Glutamatergic neuron (in vitro differentiated cells): ENCODE measurements at regions not wholly inside any gene's neighbourhood (a gene's known extent, or its start where the extent isn't known, plus 50 kb on each side); places are given as distances from the start of the nearest gene placed in this dataset.

Experiments
- DNase-seq: peaks from one replicate; pipeline ENCODE4 v3.0.0; 2022
- H3K27ac Mint-ChIP-seq: one replicate; pipeline ENCODE4 v1.8.0; 2020; ENCODE audit warnings: mild to moderate bottlenecking, mixed read lengths, inconsistent platforms; ENCODE audit not compliant: unreplicated experiment
- H3K27me3 Mint-ChIP-seq: one replicate; pipeline ENCODE4 v1.8.0; 2020; ENCODE audit warnings: mild to moderate bottlenecking, moderate library complexity, mixed read lengths, inconsistent platforms; ENCODE audit not compliant: unreplicated experiment
- H3K36me3 Mint-ChIP-seq: one replicate; pipeline ENCODE4 v1.8.0; 2020; ENCODE audit warnings: mild to moderate bottlenecking, mixed read lengths, inconsistent platforms; ENCODE audit not compliant: unreplicated experiment
- H3K4me1 Mint-ChIP-seq: one replicate; pipeline ENCODE4 v1.8.0; 2020; ENCODE audit warnings: mild to moderate bottlenecking, low read depth, mixed read lengths, inconsistent platforms; ENCODE audit not compliant: unreplicated experiment
- H3K4me3 Mint-ChIP-seq: one replicate; pipeline ENCODE4 v1.8.0; 2020; ENCODE audit warnings: mild to moderate bottlenecking, mixed read lengths, inconsistent platforms; ENCODE audit not compliant: unreplicated experiment
- H3K9me3 Mint-ChIP-seq: one replicate; pipeline ENCODE4 v1.8.0; 2020; ENCODE audit warnings: mild to moderate bottlenecking, moderate library complexity, mixed read lengths, inconsistent platforms; ENCODE audit not compliant: unreplicated experiment
- CTCF ChIP-seq: fragments of 200-600 bp; sonication (generic); IDR thresholded peaks from one replicate; pipeline ENCODE4 v1.5.0; 2021; ENCODE audit not compliant: partially characterized antibody, unreplicated experiment

GRCh38 chr3:189555558-189555881, 75.7 kb upstream of the TP63 start:
- H3K27ac Mint-ChIP-seq, result no peak overlapping the region
- peaks cover 2% of the 10 kb centered on the region for H3K9me3 Mint-ChIP-seq
- no peaks in the 10 kb centered on the region for H3K27me3 Mint-ChIP-seq
- H3K4me3 Mint-ChIP-seq, result no peak overlapping the region
- no peaks in the 10 kb centered on the region for H3K4me1 Mint-ChIP-seq
- no peaks in the 10 kb centered on the region for H3K36me3 Mint-ChIP-seq
- peak; percentile 22 for DNase-seq
- no peak for TF ChIP-seq CTCF

GRCh38 chr3:189557824-189558223, 73.4 kb upstream of the TP63 start:
- Mint-ChIP-seq H3K36me3 (no peaks in the 10 kb centered on the region), H3K27me3 (no peaks in the 10 kb centered on the region), H3K27ac (no peak overlapping the region), H3K4me3 (no peak overlapping the region), H3K9me3 (peaks cover 2% of the 10 kb centered on the region), H3K4me1 (no peaks in the 10 kb centered on the region)
- no peak for TF ChIP-seq CTCF
- DNase-seq, result no peak

GRCh38 chr3:189561256-189561655, 69.9 kb upstream of the TP63 start:
- no peaks in the 10 kb centered on the region for H3K4me1 Mint-ChIP-seq
- H3K27ac Mint-ChIP-seq, result no peak overlapping the region
- no peaks in the 10 kb centered on the region for H3K9me3 Mint-ChIP-seq
- no peak for DNase-seq
- no peak overlapping the region for H3K4me3 Mint-ChIP-seq
- no peak for TF ChIP-seq CTCF
- no peaks in the 10 kb centered on the region for H3K27me3 Mint-ChIP-seq
- no peaks in the 10 kb centered on the region for H3K36me3 Mint-ChIP-seq

- H3K27me3 Mint-ChIP-seq, result no peaks in the 10 kb centered on the region
- no peaks in the 10 kb centered on the region for H3K4me1 Mint-ChIP-seq
- no peak for DNase-seq
Measured at GRCh38 chr3:189563853-189564563, 67.2 kb upstream of the TP63 start.

More at GRCh38 chr3:189563853-189564563, 67.2 kb upstream of the TP63 start:
- Mint-ChIP-seq H3K27ac (no peak overlapping the region), H3K9me3 (no peaks in the 10 kb centered on the region), H3K36me3 (no peaks in the 10 kb centered on the region), H3K4me3 (no peak overlapping the region)
- no peak for TF ChIP-seq CTCF
